ENCODE measurements at regions not wholly inside any gene's neighbourhood (a gene's known extent, or its start where the extent isn't known, plus 50 kb on each side); places are given as distances from the start of the nearest gene placed in this dataset.

DNA sequence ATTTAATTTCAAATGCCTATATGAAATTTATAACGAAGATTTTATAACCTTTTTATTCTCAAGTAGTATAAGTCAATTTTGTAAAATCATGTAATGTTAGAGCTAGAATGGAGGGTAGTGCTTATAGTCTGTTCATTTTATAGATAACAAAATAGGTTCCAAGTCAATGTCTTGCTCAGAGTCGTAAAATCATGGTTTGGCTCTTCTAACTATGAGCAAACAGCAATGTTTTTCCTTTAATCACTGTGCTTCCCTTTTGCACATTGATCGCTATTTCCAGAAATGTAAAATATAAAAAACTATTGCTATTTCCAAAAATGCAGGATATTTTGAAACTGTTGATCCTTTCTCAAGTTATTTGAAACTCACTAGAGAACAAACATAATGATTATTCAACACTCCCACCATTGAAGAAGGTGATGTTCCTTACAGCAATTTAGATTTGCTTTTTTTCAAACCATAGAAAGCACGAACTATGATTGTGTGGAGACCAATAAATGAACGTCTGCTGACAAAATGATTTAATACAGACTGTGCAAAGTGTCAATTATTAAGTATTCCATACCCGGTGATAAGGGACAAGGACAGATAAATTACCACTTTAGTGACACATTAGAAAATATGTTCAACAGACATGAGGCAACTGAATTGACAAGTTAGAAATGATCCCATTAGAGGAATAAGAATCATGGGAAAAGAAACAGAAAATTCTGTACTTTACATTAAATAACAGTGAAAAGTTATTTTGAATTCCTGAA, 412.1 kb upstream of the TECRL start:
- TF ChIP-seq POLR2AphosphoS5 (IDR thresholded peaks at IDR 0.05; ENCODE audit: low read depth) (no peak), JUNB (IDR thresholded peaks at IDR 0.05; ENCODE audit: unreplicated experiment) (no peak), CREB1 (CRISPR knock-in tag; IDR thresholded peaks at IDR 0.05; ENCODE audit: low read depth) (no peak), ZNF114 (CRISPR knock-in tag; IDR thresholded peaks at IDR 0.05) (no peak), EZH2 (IDR thresholded peaks at IDR 0.05; ENCODE audit: low read depth, unreplicated experiment) (no peak), EZH2phosphoT487 (IDR thresholded peaks at IDR 0.05; ENCODE audit: unreplicated experiment) (no peak), STAT1 (IDR thresholded peaks at IDR 0.05; ENCODE audit: unreplicated experiment) (no peak), ZNF331 (CRISPR knock-in tag; IDR thresholded peaks at IDR 0.05; ENCODE audit: low read depth) (no peak), NANOG (IDR thresholded peaks at IDR 0.05; ENCODE audit: borderline replicate concordance) (no peak)
- TF ChIP-seq, protein P1, sequence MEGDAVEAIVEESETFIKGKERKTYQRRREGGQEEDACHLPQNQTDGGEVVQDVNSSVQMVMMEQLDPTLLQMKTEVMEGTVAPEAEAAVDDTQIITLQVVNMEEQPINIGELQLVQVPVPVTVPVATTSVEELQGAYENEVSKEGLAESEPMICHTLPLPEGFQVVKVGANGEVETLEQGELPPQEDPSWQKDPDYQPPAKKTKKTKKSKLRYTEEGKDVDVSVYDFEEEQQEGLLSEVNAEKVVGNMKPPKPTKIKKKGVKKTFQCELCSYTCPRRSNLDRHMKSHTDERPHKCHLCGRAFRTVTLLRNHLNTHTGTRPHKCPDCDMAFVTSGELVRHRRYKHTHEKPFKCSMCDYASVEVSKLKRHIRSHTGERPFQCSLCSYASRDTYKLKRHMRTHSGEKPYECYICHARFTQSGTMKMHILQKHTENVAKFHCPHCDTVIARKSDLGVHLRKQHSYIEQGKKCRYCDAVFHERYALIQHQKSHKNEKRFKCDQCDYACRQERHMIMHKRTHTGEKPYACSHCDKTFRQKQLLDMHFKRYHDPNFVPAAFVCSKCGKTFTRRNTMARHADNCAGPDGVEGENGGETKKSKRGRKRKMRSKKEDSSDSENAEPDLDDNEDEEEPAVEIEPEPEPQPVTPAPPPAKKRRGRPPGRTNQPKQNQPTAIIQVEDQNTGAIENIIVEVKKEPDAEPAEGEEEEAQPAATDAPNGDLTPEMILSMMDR (conservative IDR thresholded peaks at IDR 0.05; ENCODE audit: low read depth in 2 of 2), result no peak
- TF ChIP-seq, protein P2, sequence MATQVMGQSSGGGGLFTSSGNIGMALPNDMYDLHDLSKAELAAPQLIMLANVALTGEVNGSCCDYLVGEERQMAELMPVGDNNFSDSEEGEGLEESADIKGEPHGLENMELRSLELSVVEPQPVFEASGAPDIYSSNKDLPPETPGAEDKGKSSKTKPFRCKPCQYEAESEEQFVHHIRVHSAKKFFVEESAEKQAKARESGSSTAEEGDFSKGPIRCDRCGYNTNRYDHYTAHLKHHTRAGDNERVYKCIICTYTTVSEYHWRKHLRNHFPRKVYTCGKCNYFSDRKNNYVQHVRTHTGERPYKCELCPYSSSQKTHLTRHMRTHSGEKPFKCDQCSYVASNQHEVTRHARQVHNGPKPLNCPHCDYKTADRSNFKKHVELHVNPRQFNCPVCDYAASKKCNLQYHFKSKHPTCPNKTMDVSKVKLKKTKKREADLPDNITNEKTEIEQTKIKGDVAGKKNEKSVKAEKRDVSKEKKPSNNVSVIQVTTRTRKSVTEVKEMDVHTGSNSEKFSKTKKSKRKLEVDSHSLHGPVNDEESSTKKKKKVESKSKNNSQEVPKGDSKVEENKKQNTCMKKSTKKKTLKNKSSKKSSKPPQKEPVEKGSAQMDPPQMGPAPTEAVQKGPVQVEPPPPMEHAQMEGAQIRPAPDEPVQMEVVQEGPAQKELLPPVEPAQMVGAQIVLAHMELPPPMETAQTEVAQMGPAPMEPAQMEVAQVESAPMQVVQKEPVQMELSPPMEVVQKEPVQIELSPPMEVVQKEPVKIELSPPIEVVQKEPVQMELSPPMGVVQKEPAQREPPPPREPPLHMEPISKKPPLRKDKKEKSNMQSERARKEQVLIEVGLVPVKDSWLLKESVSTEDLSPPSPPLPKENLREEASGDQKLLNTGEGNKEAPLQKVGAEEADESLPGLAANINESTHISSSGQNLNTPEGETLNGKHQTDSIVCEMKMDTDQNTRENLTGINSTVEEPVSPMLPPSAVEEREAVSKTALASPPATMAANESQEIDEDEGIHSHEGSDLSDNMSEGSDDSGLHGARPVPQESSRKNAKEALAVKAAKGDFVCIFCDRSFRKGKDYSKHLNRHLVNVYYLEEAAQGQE (IDR thresholded peaks at IDR 0.05; ENCODE audit: unreplicated experiment), result no peak
- TF ChIP-seq, protein P3, sequence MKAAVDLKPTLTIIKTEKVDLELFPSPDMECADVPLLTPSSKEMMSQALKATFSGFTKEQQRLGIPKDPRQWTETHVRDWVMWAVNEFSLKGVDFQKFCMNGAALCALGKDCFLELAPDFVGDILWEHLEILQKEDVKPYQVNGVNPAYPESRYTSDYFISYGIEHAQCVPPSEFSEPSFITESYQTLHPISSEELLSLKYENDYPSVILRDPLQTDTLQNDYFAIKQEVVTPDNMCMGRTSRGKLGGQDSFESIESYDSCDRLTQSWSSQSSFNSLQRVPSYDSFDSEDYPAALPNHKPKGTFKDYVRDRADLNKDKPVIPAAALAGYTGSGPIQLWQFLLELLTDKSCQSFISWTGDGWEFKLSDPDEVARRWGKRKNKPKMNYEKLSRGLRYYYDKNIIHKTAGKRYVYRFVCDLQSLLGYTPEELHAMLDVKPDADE (IDR thresholded peaks at IDR 0.05), result no peak
- TF ChIP-seq, protein P4, sequence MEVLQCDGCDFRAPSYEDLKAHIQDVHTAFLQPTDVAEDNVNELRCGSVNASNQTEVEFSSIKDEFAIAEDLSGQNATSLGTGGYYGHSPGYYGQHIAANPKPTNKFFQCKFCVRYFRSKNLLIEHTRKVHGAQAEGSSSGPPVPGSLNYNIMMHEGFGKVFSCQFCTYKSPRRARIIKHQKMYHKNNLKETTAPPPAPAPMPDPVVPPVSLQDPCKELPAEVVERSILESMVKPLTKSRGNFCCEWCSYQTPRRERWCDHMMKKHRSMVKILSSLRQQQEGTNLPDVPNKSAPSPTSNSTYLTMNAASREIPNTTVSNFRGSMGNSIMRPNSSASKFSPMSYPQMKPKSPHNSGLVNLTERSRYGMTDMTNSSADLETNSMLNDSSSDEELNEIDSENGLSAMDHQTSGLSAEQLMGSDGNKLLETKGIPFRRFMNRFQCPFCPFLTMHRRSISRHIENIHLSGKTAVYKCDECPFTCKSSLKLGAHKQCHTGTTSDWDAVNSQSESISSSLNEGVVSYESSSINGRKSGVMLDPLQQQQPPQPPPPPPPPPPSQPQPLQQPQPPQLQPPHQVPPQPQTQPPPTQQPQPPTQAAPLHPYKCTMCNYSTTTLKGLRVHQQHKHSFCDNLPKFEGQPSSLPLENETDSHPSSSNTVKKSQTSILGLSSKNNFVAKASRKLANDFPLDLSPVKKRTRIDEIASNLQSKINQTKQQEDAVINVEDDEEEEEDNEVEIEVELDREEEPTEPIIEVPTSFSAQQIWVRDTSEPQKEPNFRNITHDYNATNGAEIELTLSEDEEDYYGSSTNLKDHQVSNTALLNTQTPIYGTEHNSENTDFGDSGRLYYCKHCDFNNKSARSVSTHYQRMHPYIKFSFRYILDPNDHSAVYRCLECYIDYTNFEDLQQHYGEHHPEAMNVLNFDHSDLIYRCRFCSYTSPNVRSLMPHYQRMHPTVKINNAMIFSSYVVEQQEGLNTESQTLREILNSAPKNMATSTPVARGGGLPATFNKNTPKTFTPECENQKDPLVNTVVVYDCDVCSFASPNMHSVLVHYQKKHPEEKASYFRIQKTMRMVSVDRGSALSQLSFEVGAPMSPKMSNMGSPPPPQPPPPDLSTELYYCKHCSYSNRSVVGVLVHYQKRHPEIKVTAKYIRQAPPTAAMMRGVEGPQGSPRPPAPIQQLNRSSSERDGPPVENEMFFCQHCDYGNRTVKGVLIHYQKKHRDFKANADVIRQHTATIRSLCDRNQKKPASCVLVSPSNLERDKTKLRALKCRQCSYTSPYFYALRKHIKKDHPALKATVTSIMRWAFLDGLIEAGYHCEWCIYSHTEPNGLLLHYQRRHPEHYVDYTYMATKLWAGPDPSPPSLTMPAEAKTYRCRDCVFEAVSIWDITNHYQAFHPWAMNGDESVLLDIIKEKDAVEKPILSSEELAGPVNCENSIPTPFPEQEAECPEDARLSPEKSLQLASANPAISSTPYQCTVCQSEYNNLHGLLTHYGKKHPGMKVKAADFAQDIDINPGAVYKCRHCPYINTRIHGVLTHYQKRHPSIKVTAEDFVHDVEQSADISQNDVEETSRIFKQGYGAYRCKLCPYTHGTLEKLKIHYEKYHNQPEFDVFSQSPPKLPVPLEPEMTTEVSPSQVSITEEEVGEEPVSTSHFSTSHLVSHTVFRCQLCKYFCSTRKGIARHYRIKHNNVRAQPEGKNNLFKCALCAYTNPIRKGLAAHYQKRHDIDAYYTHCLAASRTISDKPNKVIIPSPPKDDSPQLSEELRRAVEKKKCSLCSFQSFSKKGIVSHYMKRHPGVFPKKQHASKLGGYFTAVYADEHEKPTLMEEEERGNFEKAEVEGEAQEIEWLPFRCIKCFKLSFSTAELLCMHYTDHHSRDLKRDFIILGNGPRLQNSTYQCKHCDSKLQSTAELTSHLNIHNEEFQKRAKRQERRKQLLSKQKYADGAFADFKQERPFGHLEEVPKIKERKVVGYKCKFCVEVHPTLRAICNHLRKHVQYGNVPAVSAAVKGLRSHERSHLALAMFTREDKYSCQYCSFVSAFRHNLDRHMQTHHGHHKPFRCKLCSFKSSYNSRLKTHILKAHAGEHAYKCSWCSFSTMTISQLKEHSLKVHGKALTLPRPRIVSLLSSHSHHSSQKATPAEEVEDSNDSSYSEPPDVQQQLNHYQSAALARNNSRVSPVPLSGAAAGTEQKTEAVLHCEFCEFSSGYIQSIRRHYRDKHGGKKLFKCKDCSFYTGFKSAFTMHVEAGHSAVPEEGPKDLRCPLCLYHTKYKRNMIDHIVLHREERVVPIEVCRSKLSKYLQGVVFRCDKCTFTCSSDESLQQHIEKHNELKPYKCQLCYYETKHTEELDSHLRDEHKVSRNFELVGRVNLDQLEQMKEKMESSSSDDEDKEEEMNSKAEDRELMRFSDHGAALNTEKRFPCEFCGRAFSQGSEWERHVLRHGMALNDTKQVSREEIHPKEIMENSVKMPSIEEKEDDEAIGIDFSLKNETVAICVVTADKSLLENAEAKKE (CRISPR knock-in tag; IDR thresholded peaks at IDR 0.05), result no peak

Measured in GM23338 (cell line).